ENCODE measurements at regions not wholly inside any gene's neighbourhood (a gene's known extent, or its start where the extent isn't known, plus 50 kb on each side); places are given as distances from the start of the nearest gene placed in this dataset.

GRCh38 chr16:17532338-17532995, 61.7 kb upstream of the XYLT1 start:
- no peak for DNase-seq

- DNase-seq = no peak
Observed at GRCh38 chr16:17529982-17530760, 59.4 kb upstream of the XYLT1 start.

- DNase-seq = no peak
Observed at GRCh38 chr16:17526956-17527937, 56.5 kb upstream of the XYLT1 start.

GRCh38 chr16:17524656-17525055, 53.9 kb upstream of the XYLT1 start:
- no peak for DNase-seq

- peak; percentile 78 for DNase-seq
Observed at GRCh38 chr16:17520561-17520960, 49.8 kb upstream of the XYLT1 start.

All from fibroblast of skin of right quadriceps (primary cell).